Neural progenitor cell (in vitro differentiated cells): ENCODE measurements at regions not wholly inside any gene's neighbourhood (a gene's known extent, or its start where the extent isn't known, plus 50 kb on each side); places are given as distances from the start of the nearest gene placed in this dataset.

Experiments
- EZH2 ChIP-seq: fragments of 200-600 bp; sonication (generic); IDR thresholded peaks from 2 replicates; pipeline ENCODE4 v1.6.1; 2017; ENCODE audit warnings: antibody characterized with exemption, mild to moderate bottlenecking, moderate library complexity
- EZH2phosphoT487 ChIP-seq: fragments of 200-600 bp; sonication (generic); IDR thresholded peaks from 2 replicates; pipeline ENCODE4 v1.6.1; 2017; ENCODE audit warnings: antibody characterized with exemption
- TF ChIP-seq, protein P1 (sequence below): fragments of 200-600 bp; sonication (generic); IDR thresholded peaks from 2 replicates; pipeline ENCODE4 v1.5.1; 2017; ENCODE audit warnings: antibody characterized with exemption, mild to moderate bottlenecking

DNA sequence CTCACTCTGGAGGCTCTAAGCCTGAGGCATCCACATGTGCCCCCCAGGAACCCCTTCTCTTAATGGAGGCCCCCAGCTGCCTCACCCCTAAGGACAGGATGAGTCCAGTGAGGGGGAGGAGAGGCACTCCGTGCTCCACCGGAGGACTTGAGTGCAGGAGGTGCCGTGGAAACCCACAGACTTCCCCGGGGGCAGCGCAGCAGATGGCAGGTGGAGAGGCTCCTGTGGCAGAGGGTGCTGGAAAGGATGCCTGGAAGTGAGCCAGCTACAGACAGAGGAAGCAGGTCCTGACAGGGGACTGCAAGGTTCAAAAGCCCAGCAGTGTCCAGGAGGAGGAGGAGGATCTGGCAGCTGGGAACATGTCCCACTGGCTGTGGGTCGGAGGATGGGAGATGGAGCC, 1384.0 kb downstream of the TBC1D22A start:
- TF ChIP-seq, protein P1, sequence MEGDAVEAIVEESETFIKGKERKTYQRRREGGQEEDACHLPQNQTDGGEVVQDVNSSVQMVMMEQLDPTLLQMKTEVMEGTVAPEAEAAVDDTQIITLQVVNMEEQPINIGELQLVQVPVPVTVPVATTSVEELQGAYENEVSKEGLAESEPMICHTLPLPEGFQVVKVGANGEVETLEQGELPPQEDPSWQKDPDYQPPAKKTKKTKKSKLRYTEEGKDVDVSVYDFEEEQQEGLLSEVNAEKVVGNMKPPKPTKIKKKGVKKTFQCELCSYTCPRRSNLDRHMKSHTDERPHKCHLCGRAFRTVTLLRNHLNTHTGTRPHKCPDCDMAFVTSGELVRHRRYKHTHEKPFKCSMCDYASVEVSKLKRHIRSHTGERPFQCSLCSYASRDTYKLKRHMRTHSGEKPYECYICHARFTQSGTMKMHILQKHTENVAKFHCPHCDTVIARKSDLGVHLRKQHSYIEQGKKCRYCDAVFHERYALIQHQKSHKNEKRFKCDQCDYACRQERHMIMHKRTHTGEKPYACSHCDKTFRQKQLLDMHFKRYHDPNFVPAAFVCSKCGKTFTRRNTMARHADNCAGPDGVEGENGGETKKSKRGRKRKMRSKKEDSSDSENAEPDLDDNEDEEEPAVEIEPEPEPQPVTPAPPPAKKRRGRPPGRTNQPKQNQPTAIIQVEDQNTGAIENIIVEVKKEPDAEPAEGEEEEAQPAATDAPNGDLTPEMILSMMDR: no peak
- TF ChIP-seq EZH2: no peak
- no peak for TF ChIP-seq EZH2phosphoT487
